Fibroblast of mammary gland (primary cell): ENCODE measurements at regions not wholly inside any gene's neighbourhood (a gene's known extent, or its start where the extent isn't known, plus 50 kb on each side); places are given as distances from the start of the nearest gene placed in this dataset.

Experiments
- DNase-seq: peaks from one replicate; pipeline ENCODE4 v3.0.0-alpha.2; 2010; ENCODE audit warnings: low read depth
- H3K4me3 ChIP-seq: 2 replicates; pipeline ENCODE4 v1.5.1; 2011; ENCODE audit warnings: low read depth, mild to moderate bottlenecking, low read length, moderate library complexity; ENCODE audit not compliant: control insufficient read depth
- TF ChIP-seq, protein P1 (sequence below): conservative IDR thresholded peaks from 2 replicates; pipeline ENCODE4 v1.5.1; 2011; ENCODE audit warnings: low read depth, low read length, inconsistent platforms; ENCODE audit not compliant: control insufficient read depth, insufficient read depth

GRCh38 chr6:92737983-92738382 lies 681.4 kb downstream of the EPHA7 start:
- no peak for DNase-seq
- TF ChIP-seq, protein P1, sequence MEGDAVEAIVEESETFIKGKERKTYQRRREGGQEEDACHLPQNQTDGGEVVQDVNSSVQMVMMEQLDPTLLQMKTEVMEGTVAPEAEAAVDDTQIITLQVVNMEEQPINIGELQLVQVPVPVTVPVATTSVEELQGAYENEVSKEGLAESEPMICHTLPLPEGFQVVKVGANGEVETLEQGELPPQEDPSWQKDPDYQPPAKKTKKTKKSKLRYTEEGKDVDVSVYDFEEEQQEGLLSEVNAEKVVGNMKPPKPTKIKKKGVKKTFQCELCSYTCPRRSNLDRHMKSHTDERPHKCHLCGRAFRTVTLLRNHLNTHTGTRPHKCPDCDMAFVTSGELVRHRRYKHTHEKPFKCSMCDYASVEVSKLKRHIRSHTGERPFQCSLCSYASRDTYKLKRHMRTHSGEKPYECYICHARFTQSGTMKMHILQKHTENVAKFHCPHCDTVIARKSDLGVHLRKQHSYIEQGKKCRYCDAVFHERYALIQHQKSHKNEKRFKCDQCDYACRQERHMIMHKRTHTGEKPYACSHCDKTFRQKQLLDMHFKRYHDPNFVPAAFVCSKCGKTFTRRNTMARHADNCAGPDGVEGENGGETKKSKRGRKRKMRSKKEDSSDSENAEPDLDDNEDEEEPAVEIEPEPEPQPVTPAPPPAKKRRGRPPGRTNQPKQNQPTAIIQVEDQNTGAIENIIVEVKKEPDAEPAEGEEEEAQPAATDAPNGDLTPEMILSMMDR: no peak

DNA sequence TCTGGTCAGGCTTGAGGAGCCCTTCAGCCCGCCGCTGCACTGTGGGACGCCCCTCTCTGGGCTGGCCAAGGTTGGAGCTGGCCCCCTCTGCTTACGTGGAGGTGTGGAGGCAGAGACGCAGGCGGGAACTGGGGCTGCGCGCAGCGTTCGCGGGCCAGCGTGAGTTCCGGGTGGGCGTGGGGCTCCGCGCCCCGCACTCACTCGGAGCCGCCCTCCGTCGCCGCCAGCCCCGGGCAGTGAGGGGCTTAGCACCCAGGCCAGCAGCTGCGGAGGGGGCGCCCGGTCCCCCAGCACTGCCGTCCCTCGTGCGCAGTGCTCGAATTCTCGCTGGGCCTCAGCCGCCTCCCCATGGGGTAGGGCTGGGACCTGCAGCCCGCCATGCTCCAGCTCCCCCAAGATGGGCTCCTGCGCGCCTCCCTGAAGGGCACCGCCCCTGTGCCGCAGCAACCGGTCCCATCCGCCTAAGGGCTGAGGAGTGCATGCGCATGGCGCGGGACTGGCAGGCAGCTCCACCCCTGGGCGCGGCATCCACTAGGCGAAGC lies 695.9 kb downstream of the EPHA7 start:
- no peak for DNase-seq
- TF ChIP-seq, protein P1: no peak
- no peak overlapping the region for H3K4me3 ChIP-seq

More at GRCh38 chr6:92737983-92738382, 681.4 kb downstream of the EPHA7 start:
- no peak overlapping the region for H3K4me3 ChIP-seq

GRCh38 chr6:92719773-92720172 lies 699.6 kb downstream of the EPHA7 start:
- H3K4me3 ChIP-seq: no peak overlapping the region
- no peak for DNase-seq
- TF ChIP-seq, protein P1: no peak

DNA sequence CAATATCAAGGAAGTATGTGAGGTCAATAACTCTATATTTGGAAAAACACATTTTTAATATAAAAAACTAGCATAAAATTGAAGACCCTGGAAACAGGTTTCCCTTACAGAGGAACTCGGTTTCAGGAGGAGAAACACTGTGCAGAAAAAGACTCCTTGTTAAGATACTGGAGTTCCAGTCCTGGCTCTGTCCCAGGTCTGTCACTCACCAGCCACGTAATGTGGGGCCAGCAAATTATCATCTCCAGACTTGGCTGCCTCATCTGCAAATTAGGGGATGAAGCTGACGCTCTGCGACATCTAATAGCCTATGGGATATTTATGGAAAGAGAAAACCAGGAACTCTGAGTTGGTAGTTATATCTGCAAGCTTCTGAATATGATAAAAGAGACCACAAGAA lies 702.7 kb downstream of the EPHA7 start:
- TF ChIP-seq, protein P1: no peak
- H3K4me3 ChIP-seq: no peak overlapping the region
- no peak for DNase-seq

DNA sequence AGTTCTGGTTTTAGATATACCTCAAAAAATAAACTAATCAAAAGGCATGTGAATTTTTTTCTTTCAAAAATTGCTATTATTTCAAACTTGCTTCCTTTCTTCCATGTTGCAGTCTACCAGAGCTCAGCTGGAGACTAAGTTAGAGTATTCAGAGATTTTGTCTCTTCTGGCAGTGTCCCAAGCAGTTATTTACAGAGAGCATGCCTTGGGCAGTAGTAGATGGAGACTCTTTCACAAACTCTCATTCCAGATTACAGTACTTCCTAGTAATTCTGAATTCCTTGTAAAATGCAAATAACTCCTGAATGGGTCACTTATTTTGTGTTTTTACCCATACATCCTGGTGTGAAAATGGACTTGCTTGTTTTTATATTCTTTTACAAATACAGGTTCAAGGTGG lies 703.4 kb downstream of the EPHA7 start:
- DNase-seq: no peak
- TF ChIP-seq, protein P1: no peak
- no peak overlapping the region for H3K4me3 ChIP-seq

DNA sequence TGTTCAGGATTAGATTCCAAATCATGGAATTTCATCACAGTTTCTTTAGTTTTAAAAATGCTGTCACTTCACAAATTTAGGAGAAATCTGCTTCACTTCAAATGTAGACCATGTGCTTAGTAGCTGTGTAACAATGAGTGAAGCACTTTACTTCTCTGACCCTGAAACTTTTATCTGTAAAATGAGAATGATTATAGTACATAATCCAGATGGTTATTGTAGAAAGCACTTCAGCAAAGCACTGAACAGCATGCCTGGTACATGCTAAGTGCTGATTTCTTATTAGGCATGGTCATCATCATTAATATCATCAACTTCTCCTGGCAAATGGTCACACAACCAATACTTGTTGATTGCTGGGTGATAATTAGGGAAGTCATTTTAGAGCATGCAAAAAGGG lies 705.0 kb downstream of the EPHA7 start:
- DNase-seq: no peak
- TF ChIP-seq, protein P1: no peak
- no peak overlapping the region for H3K4me3 ChIP-seq

GRCh38 chr6:92710048-92710447 lies 709.3 kb downstream of the EPHA7 start:
- DNase-seq: no peak
- no peak overlapping the region for H3K4me3 ChIP-seq
- TF ChIP-seq, protein P1: no peak
